ENCODE measurements at regions not wholly inside any gene's neighbourhood (a gene's known extent, or its start where the extent isn't known, plus 50 kb on each side); places are given as distances from the start of the nearest gene placed in this dataset.

DNA sequence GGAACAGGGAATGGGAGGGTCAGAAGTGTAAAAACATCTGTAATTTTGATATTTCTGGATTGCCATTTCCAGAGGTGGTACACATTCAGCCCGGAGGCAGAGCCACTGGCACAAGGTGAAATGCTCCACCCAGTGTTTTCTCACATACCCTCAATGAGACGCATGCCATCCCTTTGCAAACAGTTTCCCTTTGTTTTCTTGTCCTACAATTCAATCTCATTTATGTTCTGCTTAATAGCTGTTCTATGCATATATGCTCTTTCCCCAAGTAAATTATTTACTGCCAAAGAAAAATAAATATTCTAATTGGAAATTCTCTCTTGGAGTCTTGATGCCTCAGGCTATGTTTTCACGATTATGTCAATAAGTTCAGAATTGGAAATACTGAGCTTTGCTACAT lies 369.7 kb upstream of the AKR1E2 start:
- 91% methylated on average over 3 of the region's 3 CpGs for WGBS (ENCODE audit: insufficient coverage)
- Mint-ChIP-seq H3K4me1 (no peaks in the 10 kb centered on the region), H3K36me3 (no peaks in the 10 kb centered on the region), H3K9me3 (no peaks in the 10 kb centered on the region), H3K4me3 (no peak overlapping the region), H3K27me3 (ENCODE audit: low read depth in 2 of 2) (peaks cover 11 to 22% of the 10 kb centered on the region in 2 donors), H3K27ac (no peak overlapping the region)
- H3K9me3 ChIP-seq (ENCODE audit: control insufficient read depth, insufficient read depth, low read length): no peaks in the 10 kb centered on the region
- no peak for TF ChIP-seq CTCF (IDR thresholded peaks at IDR 0.05)
- intact Hi-C loops (cut with micrococcal nuclease): no loop called here
- DNase-seq (no peak), ATAC-seq (no peak)
- H3K4me3 ChIP-seq (ENCODE audit: low read length): no peak overlapping the region
- no peaks in the 10 kb centered on the region for H3K27me3 ChIP-seq (ENCODE audit: control insufficient read depth, insufficient read depth, low read length)
- H3K27ac ChIP-seq (ENCODE audit: low read length): no peak overlapping the region
- H3K4me1 ChIP-seq (ENCODE audit: control insufficient read depth, insufficient read depth, low read length): no peaks in the 10 kb centered on the region
- H3K36me3 ChIP-seq (ENCODE audit: control insufficient read depth, insufficient read depth, low read length): no peaks in the 10 kb centered on the region

- no peaks in the 10 kb centered on the region for H3K9me3 ChIP-seq (ENCODE audit: control insufficient read depth, insufficient read depth, low read length)
- intact Hi-C loops (cut with micrococcal nuclease): no loop called here
- no peaks in the 10 kb centered on the region for H3K36me3 Mint-ChIP-seq
- TF ChIP-seq CTCF (IDR thresholded peaks at IDR 0.05): no peak
- DNase-seq (no peak), ATAC-seq (no peak)
- H3K4me3 Mint-ChIP-seq: no peak overlapping the region
- H3K4me3 ChIP-seq (ENCODE audit: low read length): no peak overlapping the region
- H3K27ac Mint-ChIP-seq: no peak overlapping the region
- 66% methylated on average over 5 of the region's 5 CpGs for WGBS (ENCODE audit: insufficient coverage)
- H3K36me3 ChIP-seq (ENCODE audit: control insufficient read depth, insufficient read depth, low read length): no peaks in the 10 kb centered on the region
- peaks cover 16 to 17% of the 10 kb centered on the region in 2 donors for H3K27me3 Mint-ChIP-seq (ENCODE audit: low read depth in 2 of 2)
- no peaks in the 10 kb centered on the region for H3K9me3 Mint-ChIP-seq
- H3K27me3 ChIP-seq (ENCODE audit: control insufficient read depth, insufficient read depth, low read length): no peaks in the 10 kb centered on the region
- no peaks in the 10 kb centered on the region for H3K4me1 Mint-ChIP-seq
- H3K27ac ChIP-seq (ENCODE audit: low read length): no peak overlapping the region
- no peaks in the 10 kb centered on the region for H3K4me1 ChIP-seq (ENCODE audit: control insufficient read depth, insufficient read depth, low read length)
Measured at GRCh38 chr10:4453950-4454349, 372.1 kb upstream of the AKR1E2 start.

GRCh38 chr10:4453276-4453675 lies 372.7 kb upstream of the AKR1E2 start:
- H3K4me3 ChIP-seq (ENCODE audit: low read length): no peak overlapping the region
- no peak overlapping the region for H3K27ac ChIP-seq (ENCODE audit: low read length)
- WGBS (ENCODE audit: insufficient coverage): 83% methylated on average over 8 of the region's 8 CpGs
- Mint-ChIP-seq H3K4me1 (no peaks in the 10 kb centered on the region), H3K4me3 (no peak overlapping the region), H3K9me3 (no peaks in the 10 kb centered on the region), H3K27me3 (ENCODE audit: low read depth in 2 of 2) (peaks cover 16 to 17% of the 10 kb centered on the region in 2 donors), H3K27ac (no peak overlapping the region), H3K36me3 (no peaks in the 10 kb centered on the region)
- DNase-seq (no peak), ATAC-seq (no peak)
- no peaks in the 10 kb centered on the region for H3K36me3 ChIP-seq (ENCODE audit: control insufficient read depth, insufficient read depth, low read length)
- no peaks in the 10 kb centered on the region for H3K4me1 ChIP-seq (ENCODE audit: control insufficient read depth, insufficient read depth, low read length)
- no peaks in the 10 kb centered on the region for H3K9me3 ChIP-seq (ENCODE audit: control insufficient read depth, insufficient read depth, low read length)
- intact Hi-C loops (cut with micrococcal nuclease): no loop called here
- TF ChIP-seq CTCF (IDR thresholded peaks at IDR 0.05): no peak
- no peaks in the 10 kb centered on the region for H3K27me3 ChIP-seq (ENCODE audit: control insufficient read depth, insufficient read depth, low read length)

All from natural killer cell (primary cell).